ENCODE measurements at regions not wholly inside any gene's neighbourhood (a gene's known extent, or its start where the extent isn't known, plus 50 kb on each side); places are given as distances from the start of the nearest gene placed in this dataset.
A peak's percentile ranks its signal among the peaks of the same experiment; 100 is the strongest.

GRCh38 chr2:150168595-150169236 lies 318.8 kb downstream of the RND3 start:
- no peak for TF ChIP-seq ZFX (IDR thresholded peaks at IDR 0.05; ENCODE audit: borderline replicate concordance)
- no peak for TF ChIP-seq CTCF (IDR thresholded peaks at IDR 0.05)
- no peak overlapping the region for H3K27ac ChIP-seq

- no peak overlapping the region for H3K27ac ChIP-seq
- TF ChIP-seq ZFX (IDR thresholded peaks at IDR 0.05; ENCODE audit: borderline replicate concordance) = no peak
- TF ChIP-seq CTCF (IDR thresholded peaks at IDR 0.05) = no peak
These were observed 319.8 kb downstream of the RND3 start for GRCh38 chr2:150167711-150168110.

- TF ChIP-seq ZFX (IDR thresholded peaks at IDR 0.05; ENCODE audit: borderline replicate concordance) (no peak), CTCF (IDR thresholded peaks at IDR 0.05) (no peak)
- H3K27ac ChIP-seq = peak overlapping the region; percentile 63
These were observed 321.0 kb downstream of the RND3 start for GRCh38 chr2:150166313-150167051.

- peak overlapping the region; percentile 63 for H3K27ac ChIP-seq
- TF ChIP-seq ZFX (IDR thresholded peaks at IDR 0.05; ENCODE audit: borderline replicate concordance) = no peak
- TF ChIP-seq CTCF (IDR thresholded peaks at IDR 0.05) = no peak
These were observed 321.5 kb downstream of the RND3 start for GRCh38 chr2:150165988-150166312.

GRCh38 chr2:150165442-150165841 lies 322.0 kb downstream of the RND3 start:
- no peak for TF ChIP-seq CTCF (IDR thresholded peaks at IDR 0.05)
- no peak for TF ChIP-seq ZFX (IDR thresholded peaks at IDR 0.05; ENCODE audit: borderline replicate concordance)
- peak overlapping the region; percentile 63; the same call in 1 of the 2 replicates for H3K27ac ChIP-seq

GRCh38 chr2:150162241-150162942 lies 325.1 kb downstream of the RND3 start:
- no peak overlapping the region for H3K27ac ChIP-seq
- TF ChIP-seq CTCF (IDR thresholded peaks at IDR 0.05) = no peak
- no peak for TF ChIP-seq ZFX (IDR thresholded peaks at IDR 0.05; ENCODE audit: borderline replicate concordance)

GRCh38 chr2:150160058-150160457 lies 327.4 kb downstream of the RND3 start:
- no peak overlapping the region for H3K27ac ChIP-seq
- TF ChIP-seq ZFX (IDR thresholded peaks at IDR 0.05; ENCODE audit: borderline replicate concordance) = no peak
